Mesodermal cell (in vitro differentiated cells): ENCODE measurements at regions not wholly inside any gene's neighbourhood (a gene's known extent, or its start where the extent isn't known, plus 50 kb on each side); places are given as distances from the start of the nearest gene placed in this dataset.

Experiments used
- H3K27ac ChIP-seq: 2 replicates; pipeline ENCODE4 v1.7.0; 2013; ENCODE audit warnings: mild to moderate bottlenecking, low read depth, low read length, moderate library complexity; ENCODE audit not compliant: severe bottlenecking
- H3K36me3 ChIP-seq: 2 replicates; pipeline ENCODE4 v1.7.1; 2013; ENCODE audit warnings: mild to moderate bottlenecking, low read length, moderate library complexity; ENCODE audit not compliant: control insufficient read depth, insufficient read depth
- H3K4me1 ChIP-seq: one replicate; pipeline ENCODE4 v1.7.1; 2013; ENCODE audit warnings: mild to moderate bottlenecking, low read length; ENCODE audit not compliant: insufficient read depth, control insufficient read depth, poor library complexity, severe bottlenecking
- H3K4me3 ChIP-seq: 2 replicates; pipeline ENCODE4 v1.7.0; 2013; ENCODE audit warnings: low read length, control low read depth, mild to moderate bottlenecking; ENCODE audit not compliant: insufficient read depth, poor library complexity, severe bottlenecking; ENCODE audit errors: extremely low read depth
- H3K9me3 ChIP-seq: 2 replicates; pipeline ENCODE4 v1.7.1; 2013; ENCODE audit warnings: mild to moderate bottlenecking, low read length, moderate library complexity; ENCODE audit not compliant: control insufficient read depth
- WGBS, 2 experiments: methylation state at CpG; one replicate each; pipeline ENCODE4 v1.1.5; 2013; ENCODE audit warnings: missing lambda C conversion rate in 2 of 2; ENCODE audit not compliant: insufficient coverage in 2 of 2; 5-methylcytosine and 5-hydroxymethylcytosine counted together

DNA sequence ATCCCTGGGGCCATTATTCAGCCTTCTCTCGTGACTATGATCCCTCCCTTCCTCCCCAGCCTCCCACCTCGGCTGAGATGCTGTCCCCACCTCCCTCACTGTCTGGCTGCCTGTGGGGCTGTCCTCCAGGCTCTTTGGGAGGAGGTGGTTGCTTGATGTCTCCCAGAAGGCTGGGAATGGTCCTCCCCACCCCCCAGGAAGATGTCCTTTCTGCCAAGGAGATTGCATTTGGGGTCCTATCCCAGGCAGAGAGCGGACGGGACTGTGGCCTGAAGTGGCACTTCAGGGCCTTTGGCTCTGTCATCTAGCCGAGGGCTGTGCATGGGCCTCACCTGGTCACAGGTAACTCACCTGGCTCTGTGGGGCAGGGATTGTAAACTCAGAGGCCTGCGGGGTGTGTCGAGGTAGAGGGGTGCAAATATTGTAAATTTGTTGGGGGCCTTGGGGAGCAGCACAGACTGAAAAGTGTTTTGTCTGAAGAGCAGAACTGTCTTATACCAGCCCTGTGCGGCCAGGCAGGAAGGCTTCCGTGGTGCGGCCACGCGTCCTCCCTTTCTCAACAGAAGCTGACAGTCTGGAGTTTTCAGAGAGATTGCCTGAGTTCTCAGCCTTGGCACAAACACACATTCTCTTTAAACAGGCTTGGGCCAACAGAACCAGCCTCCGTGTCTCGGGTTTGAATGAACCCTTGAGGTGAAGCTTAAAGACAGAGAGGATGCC lies 177.9 kb downstream of the SEC14L1 start:
- no peaks in the 10 kb centered on the region for H3K36me3 ChIP-seq
- WGBS, 2 experiments, result 88 to 90% methylated on average over 7 to 12 of the region's 14 CpGs
- peaks cover 59% of the 10 kb centered on the region for H3K4me1 ChIP-seq
- no peak overlapping the region for H3K4me3 ChIP-seq
- peak overlapping the region; percentile 2 for H3K27ac ChIP-seq
- no peaks in the 10 kb centered on the region for H3K9me3 ChIP-seq

DNA sequence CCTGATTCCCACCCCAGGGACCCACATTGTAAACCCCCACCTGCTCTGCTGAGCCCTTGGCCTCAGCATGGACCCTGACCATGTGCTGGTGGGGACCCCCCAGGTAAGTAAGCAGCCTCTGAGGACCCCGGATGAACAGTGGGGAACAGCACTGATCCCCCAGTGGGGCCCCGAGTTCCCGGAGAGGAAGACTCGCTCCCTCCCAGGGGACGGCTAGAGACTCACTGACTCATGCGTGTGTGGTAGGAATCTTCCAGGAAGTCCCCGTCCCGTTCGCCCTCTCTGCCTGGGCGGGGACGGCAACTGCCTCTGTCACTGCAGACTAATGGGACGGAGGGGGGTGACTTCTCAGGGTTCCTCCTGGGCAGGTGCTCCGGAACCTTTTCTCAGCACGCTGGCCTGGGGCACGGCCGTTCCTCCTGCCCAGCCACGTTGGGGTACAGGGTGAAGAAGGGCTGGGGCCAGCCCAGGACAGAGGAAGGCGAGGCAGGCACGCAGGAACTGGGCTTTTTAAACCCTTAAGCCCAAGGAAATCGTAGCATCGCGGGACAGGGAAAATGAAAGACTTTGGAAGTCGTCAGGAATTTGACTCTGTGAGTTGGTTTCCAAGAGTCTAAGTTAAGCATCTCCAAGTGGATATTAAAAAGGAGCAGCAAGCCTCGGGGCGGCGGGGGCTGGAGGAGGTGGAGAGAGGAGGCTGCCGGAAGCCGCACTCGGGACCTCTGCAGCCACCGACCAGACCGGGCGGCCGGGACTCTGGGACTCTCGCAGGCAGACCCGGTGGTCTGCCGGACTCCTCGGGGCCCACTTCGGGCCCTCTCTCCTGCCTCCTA lies 178.7 kb downstream of the SEC14L1 start:
- peak overlapping the region; percentile 40 for H3K4me3 ChIP-seq
- 40 to 49% methylated on average over 29 to 36 of the region's 38 CpGs for WGBS, 2 experiments
- peaks cover 64% of the 10 kb centered on the region for H3K4me1 ChIP-seq
- H3K36me3 ChIP-seq, result no peaks in the 10 kb centered on the region
- no peaks in the 10 kb centered on the region for H3K9me3 ChIP-seq
- peak overlapping the region; percentile 77 for H3K27ac ChIP-seq

DNA sequence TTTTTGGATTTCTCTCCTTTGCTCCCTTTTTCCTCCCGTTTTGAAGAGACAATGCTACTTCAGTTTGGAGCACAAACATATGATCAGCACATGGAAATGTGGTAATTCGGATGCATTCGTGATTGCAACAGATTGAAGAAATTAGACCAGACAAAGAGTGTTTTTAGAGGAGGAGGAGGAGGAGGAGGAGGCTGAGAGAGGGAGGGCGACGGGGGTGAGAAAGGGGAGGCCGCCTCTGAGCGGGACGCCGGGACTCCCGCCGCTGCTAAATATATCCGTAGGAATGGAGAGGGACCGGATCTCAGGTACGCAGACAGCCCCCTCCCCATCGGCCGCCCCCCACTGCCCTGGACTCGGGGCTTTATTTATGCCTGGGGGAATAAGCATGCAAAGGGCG lies 179.3 kb downstream of the SEC14L1 start:
- Histone ChIP-seq H3K4me3 (peak overlapping the region; percentile 40), H3K36me3 (no peaks in the 10 kb centered on the region), H3K27ac (peak overlapping the region; percentile 77), H3K4me1 (peaks cover 64% of the 10 kb centered on the region), H3K9me3 (no peaks in the 10 kb centered on the region)
- WGBS, 2 experiments, result 54 to 56% methylated on average over 16 of the region's 18 CpGs

DNA sequence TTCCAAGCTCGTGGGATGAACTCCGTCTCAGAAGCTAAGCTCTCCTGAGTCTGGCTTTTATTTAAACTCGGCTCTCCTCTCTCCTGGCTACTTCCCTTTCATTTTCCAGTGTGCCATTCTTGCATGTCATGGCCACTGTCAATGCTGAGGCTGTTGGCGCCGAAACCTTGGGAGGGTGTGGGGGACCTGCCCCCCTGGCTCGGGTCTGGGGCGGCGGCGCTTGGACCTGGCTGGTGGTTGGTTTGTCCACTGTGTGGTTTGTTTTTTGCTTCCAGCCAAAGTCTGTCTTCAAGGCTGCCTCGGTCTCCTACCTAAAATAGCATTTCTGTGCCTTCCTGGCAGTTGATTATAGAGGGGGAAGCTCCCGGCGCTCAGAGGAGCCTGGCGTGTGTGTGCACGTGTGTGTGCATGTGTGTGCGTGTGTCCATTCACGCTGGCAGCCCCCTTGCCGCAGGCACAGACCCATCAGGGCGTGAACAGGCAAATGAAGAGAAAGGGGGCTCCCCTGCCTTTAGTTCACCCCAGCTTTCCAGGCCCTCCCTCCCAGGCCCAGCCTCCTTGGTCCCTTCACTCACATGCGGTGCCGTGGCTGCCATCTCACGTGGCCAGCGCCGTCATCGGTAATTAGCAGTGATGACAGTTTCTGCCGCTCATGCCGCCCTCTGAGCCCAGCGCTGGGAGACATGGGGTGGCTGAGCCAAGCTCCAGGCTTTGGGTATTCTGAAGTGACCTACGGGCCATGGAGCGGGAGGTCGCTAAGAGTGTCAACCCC lies 179.9 kb downstream of the SEC14L1 start:
- H3K4me1 ChIP-seq, result peaks cover 61% of the 10 kb centered on the region
- H3K27ac ChIP-seq, result peak overlapping the region; percentile 77
- H3K9me3 ChIP-seq, result no peaks in the 10 kb centered on the region
- peak overlapping the region; percentile 40 for H3K4me3 ChIP-seq
- WGBS, 2 experiments, result 88 to 90% methylated on average over 22 to 27 of the region's 30 CpGs
- no peaks in the 10 kb centered on the region for H3K36me3 ChIP-seq

DNA sequence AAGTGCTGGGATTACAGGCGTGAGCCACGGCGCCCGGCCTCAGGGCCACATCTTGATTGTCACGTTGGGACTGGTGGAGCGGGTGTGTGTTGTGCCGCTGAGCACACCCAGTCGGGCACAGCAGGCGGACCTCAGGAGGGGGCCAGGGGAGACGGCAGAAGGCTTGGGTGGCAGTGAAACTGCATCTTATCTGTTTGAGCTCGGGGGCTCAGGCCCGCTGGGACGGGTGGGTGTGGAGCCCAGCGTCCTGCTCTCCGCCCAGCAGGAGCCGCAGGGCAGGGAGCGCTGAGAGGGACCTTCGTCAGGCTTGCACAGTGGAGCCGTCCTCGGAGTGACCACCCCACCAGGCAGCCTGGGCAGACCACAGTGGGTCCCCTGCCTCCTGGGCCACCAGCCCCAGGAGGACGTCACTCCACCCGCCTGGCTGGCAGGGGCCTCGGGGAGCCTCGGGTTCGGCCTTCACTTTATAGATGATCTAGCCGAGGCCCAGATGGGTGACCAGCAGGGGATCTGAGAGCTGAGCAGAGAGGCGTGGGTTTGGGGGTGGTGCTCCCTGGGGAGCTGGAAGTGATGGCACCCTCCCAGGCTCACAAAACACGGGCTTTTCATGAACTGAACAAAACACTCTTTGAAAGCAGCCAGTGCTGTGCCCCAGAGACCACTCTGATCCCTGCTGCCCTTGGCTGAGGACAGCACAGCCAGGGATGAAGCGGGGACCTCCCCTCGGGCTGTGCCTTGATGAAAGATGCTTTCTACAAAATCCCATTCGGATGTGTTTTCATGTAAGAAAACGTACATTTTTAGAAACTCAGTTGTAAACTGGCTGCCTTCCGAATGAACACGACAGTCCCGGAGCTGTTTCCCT lies 181.1 kb downstream of the SEC14L1 start:
- H3K4me3 ChIP-seq, result no peak overlapping the region
- 92 to 94% methylated on average over 30 to 34 of the region's 35 CpGs for WGBS, 2 experiments
- peaks cover 50% of the 10 kb centered on the region for H3K4me1 ChIP-seq
- H3K27ac ChIP-seq, result peak overlapping the region; percentile 99
- H3K9me3 ChIP-seq, result no peaks in the 10 kb centered on the region
- no peaks in the 10 kb centered on the region for H3K36me3 ChIP-seq

DNA sequence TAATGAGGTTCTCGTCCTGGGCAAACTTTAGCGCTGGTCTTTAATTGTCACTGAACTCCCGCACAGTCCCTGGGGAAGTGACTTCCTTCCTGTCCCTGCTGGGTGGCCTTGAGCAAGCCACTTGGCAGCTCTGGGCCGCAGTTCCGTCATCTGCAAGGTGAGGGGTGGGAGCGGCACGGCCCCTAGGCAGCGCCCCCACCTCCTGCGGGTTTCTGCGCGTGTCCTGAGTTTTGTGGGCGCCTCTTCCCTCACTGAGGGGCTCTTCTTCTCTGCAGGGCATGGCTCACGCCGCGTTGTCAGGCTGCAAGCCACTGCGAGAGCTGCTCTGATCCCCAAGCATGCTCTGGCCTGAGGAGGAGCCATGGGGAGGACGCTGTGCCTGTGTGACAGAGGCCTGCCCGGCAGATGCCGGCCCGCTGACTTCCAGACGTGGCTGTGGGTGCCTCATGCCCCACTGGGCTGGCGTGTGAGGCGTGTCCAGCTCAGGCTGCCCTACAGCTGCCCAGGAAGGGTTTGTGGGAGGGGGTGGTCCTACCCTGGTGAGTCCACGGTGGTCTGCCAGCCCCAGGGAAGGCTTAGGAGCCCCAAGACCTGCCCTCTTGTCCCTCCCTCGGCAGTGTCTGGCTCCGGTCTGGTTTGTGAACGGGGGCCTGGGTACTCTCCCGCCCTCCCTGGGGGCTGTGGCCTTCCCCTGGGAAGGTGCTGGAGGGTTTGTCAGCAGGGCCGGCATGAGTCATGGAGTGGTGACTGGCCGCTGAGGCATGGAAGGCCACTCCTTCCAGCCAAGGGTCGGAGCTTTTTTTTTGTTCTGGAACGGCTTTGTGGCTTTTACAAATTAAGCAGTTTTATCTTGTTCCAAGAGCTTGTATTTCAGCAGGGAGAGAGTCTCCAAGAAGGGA lies 182.0 kb downstream of the SEC14L1 start:
- peaks cover 50% of the 10 kb centered on the region for H3K4me1 ChIP-seq
- no peaks in the 10 kb centered on the region for H3K9me3 ChIP-seq
- WGBS, 2 experiments, result 53 to 63% methylated on average over 28 to 30 of the region's 32 CpGs
- no peaks in the 10 kb centered on the region for H3K36me3 ChIP-seq
- peak overlapping the region; percentile 14 for H3K4me3 ChIP-seq
- H3K27ac ChIP-seq, result peak overlapping the region; percentile 99

DNA sequence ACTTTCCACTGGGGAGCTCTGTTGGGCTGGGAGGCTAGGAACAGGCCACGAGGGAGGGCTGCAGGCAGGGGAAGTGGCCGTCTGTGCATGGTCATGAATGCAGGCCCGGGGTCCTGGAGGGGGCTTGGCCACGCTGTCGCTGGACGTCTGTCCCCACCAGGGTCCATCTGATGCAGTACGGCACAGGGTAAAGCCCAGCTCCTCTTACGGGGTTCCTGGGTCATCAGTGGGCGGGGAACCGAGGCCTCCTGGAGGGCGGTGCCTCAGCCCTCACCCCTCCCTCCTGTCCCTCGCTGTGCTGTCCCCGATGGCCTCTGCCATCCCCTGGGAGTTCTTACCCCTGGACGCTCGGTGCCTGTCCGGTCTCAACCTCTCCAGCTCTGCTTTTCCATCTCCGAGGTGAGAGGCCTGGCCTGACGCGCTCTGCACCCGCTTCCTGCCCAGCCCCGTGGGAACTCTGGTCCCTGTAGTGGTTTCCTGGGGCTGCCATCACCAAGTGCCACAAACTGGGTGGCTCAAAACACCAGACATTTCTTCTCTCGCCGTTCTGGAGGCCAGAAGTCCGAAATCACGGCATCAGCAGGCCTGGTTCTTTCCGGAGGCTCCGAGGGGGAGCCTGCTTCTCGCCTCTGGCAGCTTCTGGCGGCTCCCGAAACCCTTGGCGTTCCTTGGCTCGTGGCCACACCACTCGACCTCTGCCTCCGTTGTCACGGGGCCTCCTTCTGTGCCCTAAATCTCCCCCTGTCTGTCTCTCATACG lies 182.8 kb downstream of the SEC14L1 start:
- Histone ChIP-seq H3K36me3 (no peaks in the 10 kb centered on the region), H3K4me1 (peaks cover 47% of the 10 kb centered on the region), H3K9me3 (no peaks in the 10 kb centered on the region), H3K27ac (peak overlapping the region; percentile 99), H3K4me3 (peak overlapping the region; percentile 6)
- WGBS, 2 experiments, result 78 to 81% methylated on average over 29 to 36 of the region's 36 CpGs

DNA sequence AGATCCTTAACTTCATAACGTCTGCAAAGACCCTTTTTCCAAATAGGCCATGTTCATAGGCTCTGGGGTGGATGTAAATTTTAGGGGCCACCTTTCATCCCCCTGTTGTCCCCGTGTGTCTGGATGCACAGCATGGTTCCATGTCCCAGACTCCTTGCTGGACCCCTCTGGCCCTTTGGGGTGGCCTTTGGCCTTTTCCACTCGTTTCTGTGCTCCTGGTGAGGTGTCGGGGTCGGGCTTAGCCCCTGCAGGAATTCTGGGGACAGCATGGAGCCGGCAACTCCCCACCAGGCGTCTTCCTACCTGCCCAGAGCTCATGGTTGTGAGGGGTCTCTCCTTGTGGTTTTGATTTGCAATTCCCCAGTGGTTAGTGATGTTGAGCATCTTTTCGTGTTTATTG lies 183.5 kb downstream of the SEC14L1 start:
- H3K9me3 ChIP-seq, result no peaks in the 10 kb centered on the region
- H3K36me3 ChIP-seq, result no peaks in the 10 kb centered on the region
- no peak overlapping the region for H3K4me3 ChIP-seq
- H3K27ac ChIP-seq, result peak overlapping the region; percentile 99
- H3K4me1 ChIP-seq, result peaks cover 40% of the 10 kb centered on the region
- 88 to 89% methylated on average over 5 of the region's 8 CpGs for WGBS, 2 experiments

DNA sequence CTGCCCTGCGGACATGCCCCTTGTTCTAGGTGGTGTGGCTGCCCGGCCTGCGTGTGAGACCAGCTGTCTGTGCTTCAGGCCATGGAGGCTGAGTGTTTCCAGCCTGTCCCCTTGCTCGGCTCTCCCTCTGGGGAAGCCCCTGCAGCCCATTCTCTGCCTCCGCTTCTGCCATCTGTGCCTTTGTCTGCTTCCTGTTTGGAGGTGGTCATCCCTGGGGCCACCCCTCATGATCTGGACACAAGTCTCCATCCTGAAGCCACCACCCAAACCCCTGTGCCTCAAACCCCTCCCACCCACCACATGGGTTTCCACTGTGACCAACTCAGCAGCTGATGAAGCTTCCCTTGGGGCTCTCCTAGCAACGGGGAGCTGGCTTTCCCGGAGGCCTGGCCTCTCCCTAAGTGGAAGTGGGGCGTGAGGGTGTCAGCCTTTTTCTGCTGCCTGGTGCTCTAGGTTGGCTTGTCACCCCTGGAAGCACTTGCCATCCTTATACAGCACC lies 184.9 kb downstream of the SEC14L1 start:
- Histone ChIP-seq H3K4me3 (no peak overlapping the region), H3K9me3 (no peaks in the 10 kb centered on the region), H3K27ac (no peak overlapping the region), H3K4me1 (peaks cover 34% of the 10 kb centered on the region), H3K36me3 (no peaks in the 10 kb centered on the region)
- WGBS, 2 experiments, result 93 to 98% methylated on average over 6 to 7 of the region's 8 CpGs
